PC-9 (cell line): ENCODE measurements at regions not wholly inside any gene's neighbourhood (a gene's known extent, or its start where the extent isn't known, plus 50 kb on each side); places are given as distances from the start of the nearest gene placed in this dataset.

Experiments
- BruUV-seq: library from RNA; stranded (reverse); fragments of 400-500 nt; replicated peaks from 2 replicates; lab custom pipeline; 2021; lab: Mats Ljungman, UMichigan
- CTCF ChIA-PET: fragments of 300-600 bp; sonication (Branson Sonifier 250); formaldehyde crosslinking; loops from one replicate; lab custom pipeline; 2022; ENCODE audit warnings: antibody characterized with exemption; lab: Charles Lee
- POLR2A ChIA-PET: fragments of 300-600 bp; sonication (Branson Sonifier 250); formaldehyde crosslinking; loops from one replicate; lab custom pipeline; 2022; ENCODE audit warnings: antibody characterized with exemption; ENCODE audit not compliant: unreplicated experiment; lab: Charles Lee
- DNase-seq, 2 experiments: peaks; one replicate each; pipeline versions ENCODE4 v3.0.0 to v3.0.0-alpha.2; 2015 to 2022; ENCODE audit warnings: mixed read lengths in 1 of 2
- H2AFZ ChIP-seq: fragments of 200-600 bp; sonication (generic); 2 replicates; pipeline ENCODE4 v1.8.1; 2017; ENCODE audit warnings: antibody characterized with exemption
- H3F3A ChIP-seq: fragments of 200-600 bp; sonication (generic); 2 replicates; pipeline ENCODE4 v1.8.1; 2017; ENCODE audit warnings: antibody characterized with exemption, mild to moderate bottlenecking, low read depth; ENCODE audit not compliant: insufficient read depth
- H3K27ac ChIP-seq: fragments of 200-600 bp; sonication (generic); 2 replicates; pipeline ENCODE4 v1.6.1; 2016; ENCODE audit warnings: mixed run types
- H3K27me3 ChIP-seq: fragments of 200-600 bp; sonication (generic); 2 replicates; pipeline ENCODE4 v1.6.1; 2016; ENCODE audit warnings: low read depth, mixed run types; ENCODE audit not compliant: insufficient read depth
- H3K36me3 ChIP-seq: fragments of 200-600 bp; sonication (generic); 2 replicates; pipeline ENCODE4 v1.6.1; 2016; ENCODE audit warnings: low read depth, mixed run types
- H3K4me1 ChIP-seq: fragments of 200-600 bp; sonication (generic); replicated peaks from 2 replicates; pipeline ENCODE4 v1.6.1; 2016; ENCODE audit warnings: mixed run types; ENCODE audit not compliant: insufficient read depth
- H3K4me2 ChIP-seq: fragments of 200-600 bp; sonication (generic); 2 replicates; pipeline ENCODE4 v1.6.1; 2017; ENCODE audit warnings: mixed run types
- H3K4me3 ChIP-seq: fragments of 200-600 bp; sonication (generic); 2 replicates; pipeline ENCODE4 v1.6.1; 2016; ENCODE audit warnings: mixed run types
- H3K79me2 ChIP-seq: fragments of 200-600 bp; sonication (generic); 2 replicates; pipeline ENCODE4 v1.6.1; 2017; ENCODE audit warnings: low read depth, mixed run types
- H3K9me2 ChIP-seq: fragments of 200-600 bp; sonication (generic); 2 replicates; pipeline ENCODE4 v1.8.1; 2017; ENCODE audit warnings: mild to moderate bottlenecking; ENCODE audit not compliant: insufficient read depth
- H3K9me3 ChIP-seq: fragments of 200-600 bp; sonication (generic); 2 replicates; pipeline ENCODE4 v1.8.1; 2016; ENCODE audit warnings: low read depth; ENCODE audit not compliant: insufficient read depth
- H4K20me1 ChIP-seq: fragments of 200-600 bp; sonication (generic); 2 replicates; pipeline ENCODE4 v1.8.1; 2017; ENCODE audit not compliant: insufficient read depth
- EZH2 ChIP-seq: fragments of 200-600 bp; sonication (generic); IDR thresholded peaks from 2 replicates; pipeline ENCODE4 v1.8.0; 2017; ENCODE audit warnings: antibody characterized with exemption, low read depth
- intact Hi-C: fragments of 100-400 bp; cut with micrococcal nuclease; formaldehyde crosslinking; loops from one replicate; pipeline ENCODE4 v1.10.0; 2022; ENCODE audit not compliant: unreplicated experiment
- TF ChIP-seq, protein P1 (sequence below): fragments of 200-600 bp; sonication (generic); conservative IDR thresholded peaks from 2 replicates; pipeline ENCODE4 v1.6.1; 2017; ENCODE audit warnings: mixed run types, antibody characterized with exemption, mild to moderate bottlenecking, moderate library complexity

DNA sequence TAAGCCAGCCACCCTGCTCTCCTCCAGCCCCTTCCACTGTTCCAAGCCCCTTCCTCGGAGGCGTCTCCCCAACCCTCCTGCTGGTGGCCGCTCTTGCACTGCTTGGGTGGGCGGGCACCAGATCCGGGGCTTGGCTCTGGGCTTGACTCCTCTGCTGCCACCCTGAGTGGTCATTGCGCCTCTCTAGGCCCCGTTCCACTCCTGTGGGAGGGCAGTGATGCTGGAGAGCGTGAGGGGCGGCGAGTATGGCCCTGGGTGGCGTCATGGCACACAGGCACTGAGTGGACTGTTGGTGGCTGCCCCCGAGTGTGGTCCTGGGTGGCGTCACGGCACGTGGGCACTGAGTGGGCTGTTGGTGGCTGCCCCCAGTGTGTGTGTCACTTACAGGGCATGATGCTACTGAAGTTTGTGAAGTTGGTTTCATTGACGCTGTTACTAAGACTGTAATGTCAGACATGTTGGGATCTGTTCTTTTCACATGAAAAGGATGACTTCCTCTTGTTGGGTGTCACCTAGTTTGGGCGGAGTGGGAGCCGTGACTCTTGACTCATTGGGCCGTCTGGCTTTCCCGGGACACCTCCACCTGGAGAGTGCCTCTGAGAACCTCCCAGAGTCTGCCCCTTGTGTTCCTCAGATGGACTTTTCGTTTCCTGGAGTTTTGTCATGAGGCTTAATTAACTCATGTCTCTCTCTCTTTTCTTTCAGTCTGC lies 55.9 kb upstream of the HGFAC start:
- H3F3A ChIP-seq, result no peaks in the 10 kb centered on the region
- H3K4me3 ChIP-seq, result no peak overlapping the region
- H3K36me3 ChIP-seq, result no peaks in the 10 kb centered on the region
- no TSS peak for BruUV-seq
- no peak for DNase-seq
- no peaks in the 10 kb centered on the region for H4K20me1 ChIP-seq
- intact Hi-C loops, result loop anchor here (5.0 kb wide), 1 partner anchor 56 kb away; the partner anchor contains the start of gene HGFAC
- no peaks in the 10 kb centered on the region for H3K79me2 ChIP-seq
- ChIA-PET POLR2A (no interaction called here), CTCF (no interaction called here)
- 0 out of 2 replicates have a peak, but pooled peaks cover under 1% of the 10 kb centered on the region for H3K9me3 ChIP-seq
- TF ChIP-seq, protein P1, sequence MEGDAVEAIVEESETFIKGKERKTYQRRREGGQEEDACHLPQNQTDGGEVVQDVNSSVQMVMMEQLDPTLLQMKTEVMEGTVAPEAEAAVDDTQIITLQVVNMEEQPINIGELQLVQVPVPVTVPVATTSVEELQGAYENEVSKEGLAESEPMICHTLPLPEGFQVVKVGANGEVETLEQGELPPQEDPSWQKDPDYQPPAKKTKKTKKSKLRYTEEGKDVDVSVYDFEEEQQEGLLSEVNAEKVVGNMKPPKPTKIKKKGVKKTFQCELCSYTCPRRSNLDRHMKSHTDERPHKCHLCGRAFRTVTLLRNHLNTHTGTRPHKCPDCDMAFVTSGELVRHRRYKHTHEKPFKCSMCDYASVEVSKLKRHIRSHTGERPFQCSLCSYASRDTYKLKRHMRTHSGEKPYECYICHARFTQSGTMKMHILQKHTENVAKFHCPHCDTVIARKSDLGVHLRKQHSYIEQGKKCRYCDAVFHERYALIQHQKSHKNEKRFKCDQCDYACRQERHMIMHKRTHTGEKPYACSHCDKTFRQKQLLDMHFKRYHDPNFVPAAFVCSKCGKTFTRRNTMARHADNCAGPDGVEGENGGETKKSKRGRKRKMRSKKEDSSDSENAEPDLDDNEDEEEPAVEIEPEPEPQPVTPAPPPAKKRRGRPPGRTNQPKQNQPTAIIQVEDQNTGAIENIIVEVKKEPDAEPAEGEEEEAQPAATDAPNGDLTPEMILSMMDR, result no peak
- no peak for TF ChIP-seq EZH2
- H3K4me2 ChIP-seq, result no peak overlapping the region
- no peaks in the 10 kb centered on the region for H3K4me1 ChIP-seq
- H3K9me2 ChIP-seq, result no peaks in the 10 kb centered on the region
- no peak overlapping the region for H2AFZ ChIP-seq
- no peaks in the 10 kb centered on the region for H3K27me3 ChIP-seq
- no peak overlapping the region for H3K27ac ChIP-seq

DNA sequence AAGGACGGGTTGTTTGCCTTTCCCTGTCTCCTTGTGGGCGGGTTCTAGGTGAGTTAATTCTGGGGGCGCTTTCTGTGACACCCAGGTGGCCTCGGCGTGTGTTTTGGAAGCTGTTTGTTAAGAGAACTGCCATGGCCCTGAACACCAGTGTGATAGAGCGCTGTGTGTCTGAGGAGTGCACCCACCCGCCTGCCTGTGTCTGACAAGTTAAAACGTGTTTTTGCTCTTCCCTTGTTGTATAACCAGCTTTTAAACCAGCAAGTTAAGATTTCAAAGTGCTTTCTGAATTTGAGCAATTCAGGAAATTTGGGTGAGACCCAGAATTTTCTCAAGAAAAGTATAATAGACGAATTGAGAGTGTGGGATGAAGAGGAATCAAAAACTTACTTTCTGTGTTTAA lies 55.2 kb upstream of the HGFAC start:
- Histone ChIP-seq H2AFZ (no peak overlapping the region), H3K27ac (no peak overlapping the region), H3K9me2 (no peaks in the 10 kb centered on the region), H3K79me2 (no peaks in the 10 kb centered on the region), H4K20me1 (no peaks in the 10 kb centered on the region), H3K4me3 (no peak overlapping the region), H3K36me3 (no peaks in the 10 kb centered on the region), H3K4me2 (no peak overlapping the region), H3K9me3 (no peaks in the 10 kb centered on the region), H3F3A (no peaks in the 10 kb centered on the region), H3K4me1 (no peaks in the 10 kb centered on the region), H3K27me3 (no peaks in the 10 kb centered on the region)
- BruUV-seq, result no TSS peak
- ChIA-PET POLR2A (no interaction called here), CTCF (no interaction called here)
- no peak for DNase-seq
- intact Hi-C loops, result loop anchor here (5.0 kb wide), 1 partner anchor 56 kb away; the partner anchor contains the start of gene HGFAC
- no peak for TF ChIP-seq EZH2
- TF ChIP-seq, protein P1, result no peak

DNA sequence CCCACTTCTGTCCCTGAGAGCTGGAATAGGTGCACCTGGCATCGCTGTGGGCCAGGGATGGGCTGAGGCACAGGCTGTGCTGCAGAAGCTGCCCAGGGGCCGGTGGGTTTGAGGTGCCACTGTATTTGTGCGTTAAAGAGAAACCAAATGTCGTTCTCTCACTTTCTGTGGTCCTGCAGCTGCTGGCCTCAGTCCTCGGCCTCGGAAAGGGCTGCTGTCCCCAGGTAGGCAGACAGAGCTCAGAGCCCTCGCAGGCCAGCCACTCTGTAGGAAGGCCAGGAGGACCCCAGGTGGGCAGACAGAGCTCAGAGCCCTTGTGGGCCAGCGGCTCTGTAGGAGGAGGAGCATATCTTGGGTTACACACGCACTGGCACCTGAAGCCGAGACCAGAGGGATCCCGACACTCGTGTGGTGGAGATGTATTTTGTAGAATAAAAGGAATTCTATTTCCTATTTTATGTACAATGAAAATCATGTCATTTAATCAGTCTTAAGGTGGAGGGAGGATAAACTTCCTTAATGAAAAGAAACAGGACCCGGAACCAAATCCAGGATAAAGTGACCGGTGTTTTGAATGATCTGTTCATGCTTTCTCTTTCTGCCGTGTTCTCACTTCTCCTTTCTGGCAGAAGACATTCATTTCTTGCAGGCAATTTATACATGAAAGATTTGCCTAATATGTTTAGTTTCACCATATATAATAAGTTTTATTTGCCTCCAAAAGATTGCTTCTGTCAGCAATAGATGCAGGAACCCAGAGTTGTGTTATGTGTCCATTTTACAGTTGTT lies 54.4 kb upstream of the HGFAC start:
- TF ChIP-seq EZH2, result no peak
- TF ChIP-seq, protein P1, result no peak
- ChIA-PET CTCF (no interaction called here), POLR2A (no interaction called here)
- no peaks in the 10 kb centered on the region for H3K79me2 ChIP-seq
- no peaks in the 10 kb centered on the region for H3K9me2 ChIP-seq
- H3F3A ChIP-seq, result no peaks in the 10 kb centered on the region
- no peak overlapping the region for H3K4me2 ChIP-seq
- H4K20me1 ChIP-seq, result no peaks in the 10 kb centered on the region
- no TSS peak for BruUV-seq
- H3K27me3 ChIP-seq, result no peaks in the 10 kb centered on the region
- H2AFZ ChIP-seq, result no peak overlapping the region
- no peak for DNase-seq
- intact Hi-C loops, result loop anchor here (5.0 kb wide), 1 partner anchor 55 kb away; the partner anchor contains the start of gene HGFAC
- H3K9me3 ChIP-seq, result no peaks in the 10 kb centered on the region
- H3K4me1 ChIP-seq, result no peaks in the 10 kb centered on the region
- no peak overlapping the region for H3K4me3 ChIP-seq
- H3K27ac ChIP-seq, result no peak overlapping the region
- no peaks in the 10 kb centered on the region for H3K36me3 ChIP-seq
